HepG2 (cell line): ENCODE measurements at regions not wholly inside any gene's neighbourhood (a gene's known extent, or its start where the extent isn't known, plus 50 kb on each side); places are given as distances from the start of the nearest gene placed in this dataset.
"Not testable (repeated sequence)": the region's sequence is repeated elsewhere in the genome, so short reads cannot be mapped to it uniquely, and the experiment has no call there.

Experiments used
- ATAC-seq: fragments of 200-7000 bp; cut with Tn5 transposase; 3 replicates; pipeline ENCODE4 v1.9.1; 2020; ENCODE audit warnings: mild to moderate bottlenecking, moderate library complexity
- BruUV-seq: library from RNA; stranded (reverse); fragments of 400-500 nt; replicated peaks from 2 replicates; lab custom pipeline; 2021; lab: Mats Ljungman, UMichigan
- CTCF ChIA-PET: fragments of 300-600 bp; formaldehyde crosslinking; extraction: SDS; loops from one replicate; lab custom pipeline; 2021; ENCODE audit warnings: low total read pairs, inconsistent platforms, low intra/inter-chr PET ratio; lab: Yijun Ruan, JAX
- POLR2A ChIA-PET: fragments of 350-600 bp; sonication (Branson Sonifier 250); formaldehyde crosslinking; loops from one replicate; lab custom pipeline; 2020; ENCODE audit warnings: antibody characterized with exemption, inconsistent platforms; lab: Yijun Ruan, JAX
- DNase-seq: peaks from one replicate; pipeline ENCODE4 v3.0.0-alpha.2; 2015; ENCODE audit warnings: low spot score
- FAIRE-seq: peaks from 3 replicates; lab custom pipeline; 2011; peaks lifted over from hg19 to GRCh38; lab: Jason Lieb, UNC
- H2AFZ ChIP-seq: one replicate; pipeline ENCODE4 v1.6.1; 2011; ENCODE audit warnings: low read length, inconsistent platforms
- H3K27ac ChIP-seq: fragments of 300-600 bp; 3 replicates; pipeline ENCODE4 v1.8.0; 2011; ENCODE audit warnings: mixed run types, mild to moderate bottlenecking, mixed read lengths, low read length, inconsistent platforms; ENCODE audit not compliant: insufficient read depth; ENCODE audit errors: extremely low read length
- H3K27me3 ChIP-seq, 2 experiments: fragments of 200-600 bp in 1 of 2; 2 replicates in 1 of 2; 3 replicates in 1 of 2; pipeline versions ENCODE4 v1.6.0 to v1.8.0; 2011; ENCODE audit warnings: low read length in 2 of 2, mild to moderate bottlenecking in 2 of 2, moderate library complexity in 2 of 2, inconsistent platforms in 1 of 2; ENCODE audit not compliant: insufficient read depth in 2 of 2, control insufficient read depth in 1 of 2
- H3K36me3 ChIP-seq, 2 experiments: fragments of 200-600 bp in 1 of 2; replicated peaks in 1 of 2; 2 replicates in 1 of 2; 3 replicates in 1 of 2; pipeline versions ENCODE4 v1.5.1 to v1.8.0; 2011; ENCODE audit warnings: low read length in 2 of 2, inconsistent platforms in 1 of 2; ENCODE audit not compliant: insufficient read depth in 2 of 2, control insufficient read depth in 1 of 2
- H3K4me1 ChIP-seq: 2 replicates; pipeline ENCODE4 v1.5.1; 2012; ENCODE audit warnings: low read length, inconsistent platforms; ENCODE audit not compliant: insufficient read depth
- H3K4me2 ChIP-seq: 2 replicates; pipeline ENCODE4 v1.6.0; 2011; ENCODE audit warnings: low read depth, low read length, inconsistent platforms
- H3K4me3 ChIP-seq, 3 experiments: fragments of 200-600 bp in 1 of 3; sonication (generic), shearing (Covaris generic) in 1 of 3; replicated peaks in 1 of 3; 2 replicates each; pipeline ENCODE4 v1.5.1; 2011 to 2016; ENCODE audit warnings: low read length in 3 of 3, inconsistent platforms in 2 of 3, low read depth in 2 of 3, mild to moderate bottlenecking in 2 of 3, control low read depth in 1 of 3, mixed read lengths in 1 of 3; ENCODE audit not compliant: insufficient read depth in 1 of 3
- H3K79me2 ChIP-seq: one replicate; pipeline ENCODE4 v1.6.1; 2011; ENCODE audit warnings: low read length, inconsistent platforms; ENCODE audit not compliant: insufficient read depth
- H3K9ac ChIP-seq: 2 replicates; pipeline ENCODE4 v1.6.0; 2011; ENCODE audit warnings: mild to moderate bottlenecking, low read depth, low read length, inconsistent platforms; ENCODE audit not compliant: insufficient read depth
- H3K9me3 ChIP-seq: 2 replicates; pipeline ENCODE4 v1.5.1; 2012; ENCODE audit warnings: mild to moderate bottlenecking, low read length
- H4K20me1 ChIP-seq: 2 replicates; pipeline ENCODE4 v1.6.0; 2011; ENCODE audit warnings: inconsistent platforms, mild to moderate bottlenecking, low read length, moderate library complexity; ENCODE audit not compliant: insufficient read depth
- ATF7 ChIP-seq, 2 experiments: fragments of 450-650 bp in 1 of 2; sonication (generic) in 1 of 2; formaldehyde crosslinking in 1 of 2; IDR thresholded peaks; 2 replicates each; pipeline versions ENCODE4 v1.4.0 to v1.6.1; 2016 to 2020; ENCODE audit warnings: antibody characterized with exemption in 1 of 2, mild to moderate bottlenecking in 1 of 2, missing genetic modification reagents in 1 of 2
- CREB1 ChIP-seq, 2 experiments: fragments of 450-650 bp in 1 of 2; IDR thresholded peaks; 2 replicates each; pipeline ENCODE4 v1.6.1; 2016 to 2017; ENCODE audit warnings: control low read depth in 1 of 2, mild to moderate bottlenecking in 1 of 2, missing compliant biosample characterization in 1 of 2, missing genetic modification characterization in 1 of 2
- FOXK1 ChIP-seq: sonication (generic); formaldehyde crosslinking; IDR thresholded peaks from 2 replicates; pipeline ENCODE4 v1.4.0; 2020; ENCODE audit warnings: low read depth, missing genetic modification reagents, borderline replicate concordance
- FOXP1 ChIP-seq, 2 experiments: fragments of 450-650 bp in 1 of 2; IDR thresholded peaks; 2 replicates each; pipeline ENCODE4 v1.6.1; 2017 to 2018; ENCODE audit warnings: antibody characterized with exemption in 1 of 2
- HBP1 ChIP-seq: IDR thresholded peaks from 2 replicates; pipeline ENCODE4 v1.6.1; 2016; ENCODE audit warnings: low read depth, control low read depth
- SAFB2 ChIP-seq: sonication (generic); formaldehyde crosslinking; IDR thresholded peaks from 2 replicates; pipeline ENCODE4 v1.5.1; 2020; ENCODE audit warnings: missing genetic modification reagents, low read depth, mild to moderate bottlenecking, borderline replicate concordance
- ZSCAN22 ChIP-seq: sonication (generic); formaldehyde crosslinking; IDR thresholded peaks from 2 replicates; pipeline ENCODE4 v1.4.0; 2020; ENCODE audit warnings: mild to moderate bottlenecking, missing genetic modification reagents
- WGBS: methylation state at CpG from one replicate; pipeline ENCODE4 v1.1.6; 2017; ENCODE audit warnings: low lambda C conversion rate; 5-methylcytosine and 5-hydroxymethylcytosine counted together
- in situ Hi-C: cut with HindIII; loops from 2 replicates; pipeline ENCODE4 v1.10.0; 2017; ENCODE audit warnings: low pct_unique_long_range_greater_than_20kb; ENCODE audit not compliant: extremely low pct_ligation_motif_present
- intact Hi-C: fragments of 100-400 bp; cut with micrococcal nuclease; formaldehyde crosslinking; loops from one replicate; pipeline ENCODE4 v1.10.0; 2022; ENCODE audit not compliant: unreplicated experiment

GRCh38 chr10:113489522-113489921, 63.3 kb upstream of the HABP2 start:
- H2AFZ ChIP-seq; in situ Hi-C loops; intact Hi-C loops; H3K36me3 ChIP-seq; H3K4me1 ChIP-seq; H3K9me3 ChIP-seq; H3K4me3 ChIP-seq; FAIRE-seq; CTCF ChIA-PET; H4K20me1 ChIP-seq; H3K79me2 ChIP-seq; H3K27ac ChIP-seq; H3K4me2 ChIP-seq; H3K9ac ChIP-seq; POLR2A ChIA-PET; ATAC-seq; DNase-seq; H3K27me3 ChIP-seq; BruUV-seq; TF ChIP-seq ATF7, CREB1 (CRISPR knock-in tag; IDR thresholded peaks at IDR 0.05): not testable (repeated sequence)
- peak; percentile 68 for TF ChIP-seq ATF7 (IDR thresholded peaks at IDR 0.05)
- TF ChIP-seq CREB1 (IDR thresholded peaks at IDR 0.05): peak; percentile 84
- WGBS: 2% methylated on average over 2 of the region's 2 CpGs

DNA sequence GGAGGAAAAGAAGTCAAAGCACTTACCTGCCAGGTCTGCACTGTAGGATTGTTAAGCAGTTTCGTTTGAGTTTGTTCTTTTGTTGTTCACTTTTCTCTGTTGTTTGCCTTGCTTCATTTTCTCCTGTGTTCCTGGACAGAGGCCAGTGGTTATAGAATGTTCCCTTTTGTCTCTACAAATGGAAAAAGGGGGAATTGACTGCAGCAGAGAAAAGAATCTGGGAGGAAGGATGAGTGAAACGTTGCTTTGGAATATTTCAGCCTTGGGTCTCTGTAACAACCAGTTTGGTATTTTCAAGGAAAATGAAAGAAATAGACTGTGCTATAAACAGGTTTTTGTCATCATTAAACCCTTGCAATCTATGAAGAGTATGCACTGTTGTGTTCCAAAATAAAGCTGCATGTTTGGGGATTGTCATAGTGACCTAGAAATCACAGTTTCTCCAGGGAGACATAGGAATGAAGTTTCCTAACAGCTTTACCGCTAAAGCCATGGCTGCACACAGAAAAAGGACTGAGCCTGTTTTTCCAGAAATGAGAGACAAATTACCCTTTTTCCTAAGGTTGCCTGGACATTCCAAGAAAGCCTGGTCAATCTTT, 60.8 kb upstream of the HABP2 start:
- no peak overlapping the region for H3K9ac ChIP-seq
- FAIRE-seq (no peak), ATAC-seq (no peak), DNase-seq (no peak)
- H2AFZ ChIP-seq: no peak overlapping the region
- no TSS peak for BruUV-seq
- no peak overlapping the region for H3K4me2 ChIP-seq
- ChIA-PET CTCF (interaction anchor here (0.6 kb wide), 1 partner anchor 19 kb away, joined by 3 read pairs; no protein-coding TSS in a partner anchor), POLR2A (no interaction called here)
- no peaks in the 10 kb centered on the region; a peak in 1 of 5 replicates for H3K27me3 ChIP-seq
- intact Hi-C loops (no loop called here), in situ Hi-C loops (no loop called here)
- TF ChIP-seq FOXK1 (no peak), SAFB2 (CRISPR knock-in tag) (no peak), HBP1 (CRISPR knock-in tag) (no peak), ZSCAN22 (CRISPR knock-in tag) (no peak), FOXP1 (IDR thresholded peaks at IDR 0.05) (no peak), FOXP1 (CRISPR knock-in tag; IDR thresholded peaks at IDR 0.05) (no peak)
- no peak overlapping the region for H3K27ac ChIP-seq
- WGBS: 18% methylated on average over 3 of the region's 3 CpGs
- no peaks in the 10 kb centered on the region for H3K4me1 ChIP-seq
- no peaks in the 10 kb centered on the region for H3K79me2 ChIP-seq
- no peaks in the 10 kb centered on the region for H4K20me1 ChIP-seq
- no peak overlapping the region for H3K4me3 ChIP-seq
- no peaks in the 10 kb centered on the region for H3K36me3 ChIP-seq
- no peaks in the 10 kb centered on the region for H3K9me3 ChIP-seq
